Heart right ventricle (tissue), 16 donors: ENCODE measurements at regions not wholly inside any gene's neighbourhood (a gene's known extent, or its start where the extent isn't known, plus 50 kb on each side); places are given as distances from the start of the nearest gene placed in this dataset.

Source experiments
- ATAC-seq, 8 donors: fragments of 200-7000 bp; cut with Tn5 transposase; one replicate each; pipeline ENCODE4 v1.9.1; 2020; ENCODE audit warnings: mild to moderate bottlenecking in 8 of 8, moderate library complexity in 8 of 8, moderate number of reproducible peaks in 1 of 8
- DNase-seq, 2 donors: peaks; one replicate each; pipeline ENCODE4 v3.0.0-alpha.2; 2020
- H3K27ac ChIP-seq, 10 donors: fragments of 200-600 bp; sonication (generic) in 2 of 10; one replicate each; pipeline versions ENCODE4 v1.5.0 to v1.8.0; 2020 to 2022; ENCODE audit warnings: mild to moderate bottlenecking in 3 of 10
- H3K27me3 ChIP-seq, 7 donors: fragments of 200-600 bp; one replicate each; pipeline ENCODE4 v1.8.0; 2021 to 2022; ENCODE audit warnings: mild to moderate bottlenecking in 2 of 7
- H3K36me3 ChIP-seq, 9 donors: fragments of 200-600 bp; sonication (generic) in 1 of 9; one replicate each; pipeline versions ENCODE4 v1.5.0 to v1.8.0; 2020 to 2022; ENCODE audit warnings: mild to moderate bottlenecking in 2 of 9
- H3K4me1 ChIP-seq, 9 donors: fragments of 200-600 bp; sonication (generic) in 1 of 9; one replicate each; pipeline versions ENCODE4 v1.5.0 to v1.8.0; 2020 to 2022; ENCODE audit warnings: mild to moderate bottlenecking in 4 of 9
- H3K4me3 ChIP-seq, 10 donors: fragments of 200-600 bp; sonication (generic) in 2 of 10; one replicate each; pipeline versions ENCODE4 v1.5.0 to v1.8.0; 2020 to 2022; ENCODE audit warnings: mild to moderate bottlenecking in 7 of 10, moderate library complexity in 2 of 10
- H3K9me3 ChIP-seq, 11 donors: fragments of 200-600 bp in 10 of 11; sonication (generic) in 2 of 11; one replicate each; pipeline versions ENCODE4 v1.5.0 to v1.8.0; 2013 to 2022; ENCODE audit warnings: mild to moderate bottlenecking in 2 of 11, control low read depth in 1 of 11, moderate library complexity in 1 of 11
- CTCF ChIP-seq, 9 donors: fragments of 200-600 bp; sonication (generic) in 2 of 9; IDR thresholded peaks; one replicate each; pipeline versions ENCODE4 v1.5.0 to v1.8.0; 2021 to 2022; ENCODE audit warnings: antibody characterized with exemption in 9 of 9, mild to moderate bottlenecking in 5 of 9, moderate library complexity in 1 of 9
- WGBS, 2 donors: extraction: QIAGEN DNeasy Blood & Tissue Kit; methylation state at CpG; one replicate each; pipeline ENCODE4 v1.1.7; 2013; ENCODE audit warnings: inconsistent platforms in 1 of 2; 5-methylcytosine and 5-hydroxymethylcytosine counted together
- intact Hi-C, 10 donors: fragments of 100-400 bp; cut with DNase I; formaldehyde crosslinking; loops; one replicate each; pipeline versions ENCODE4 v1.11.1 to v1.14.2; 2022
- donor health status: Arrhythmogenic right ventricular cardiomyopathy.
- donor health status: ischemic (EF 13 %, LVEDD 7.1; RV severe dilation, severe dysfunction).
- donor health status: healthy with polysubstance abuse.
- donor health status: DM: no; HTN: yes; CAD: no.
- donor health status: DM: no; HTN: no; CAD: no.
- donor health status: ischemic (EF 25% LVEDD 6.9; RV normal size, moderate dysfunction).
- donor health status: ischemic (EF 25% LVEDD 5.7; RV mildly dilated, moderate dysfunction).
- donor health status: healthy.
- donor health status: DM: yes; HTN: yes; CAD: no.
- donor health status: Ischemic cardiomyopathy.
- donor health status: ischemic (EF 35%, LVEDD 5.7; RV mildly dilated, moderate dysfunction).
- donor health status: nonischemic (EF 11% LVEDD 7.7; RV severe dilation, severe dysfunction).
- donor health status: DM: yes; HTN: yes; CAD: no.
- donor health status: PGD.
- donor health status: ischemic (EF 29% LVEDD 5.4; RV normal size, mild dysfunction).
- donor health status: nonischemic (EF 23%, LVEDD 6.1; RV moderate dilation, normal function).

GRCh38 chr6:139820210-139820609 lies 445.8 kb upstream of the CITED2 start:
- DNase-seq (no peak), ATAC-seq (no peak)
- intact Hi-C loops = no loop called here
- H3K4me3 ChIP-seq = no peak overlapping the region
- H3K9me3 ChIP-seq = no peaks in the 10 kb centered on the region
- no peaks in the 10 kb centered on the region for H3K4me1 ChIP-seq
- 81 to 83% methylated on average over 1 of the region's 1 CpG for WGBS, 2 donors
- no peaks in the 10 kb centered on the region for H3K36me3 ChIP-seq
- TF ChIP-seq CTCF (IDR thresholded peaks at IDR 0.05) = no peak
- no peaks in the 10 kb centered on the region for H3K27me3 ChIP-seq
- H3K27ac ChIP-seq = no peak overlapping the region

GRCh38 chr6:139819776-139820175 lies 445.3 kb upstream of the CITED2 start:
- intact Hi-C loops = no loop called here
- DNase-seq (no peak), ATAC-seq (no peak)
- WGBS, 2 donors = 80 to 81% methylated on average over 4 of the region's 4 CpGs
- Histone ChIP-seq H3K27me3 (no peaks in the 10 kb centered on the region), H3K9me3 (no peaks in the 10 kb centered on the region), H3K36me3 (no peaks in the 10 kb centered on the region), H3K4me3 (no peak overlapping the region), H3K27ac (no peak overlapping the region), H3K4me1 (no peaks in the 10 kb centered on the region)
- no peak for TF ChIP-seq CTCF (IDR thresholded peaks at IDR 0.05)

GRCh38 chr6:139812939-139813338 lies 438.5 kb upstream of the CITED2 start:
- no peaks in the 10 kb centered on the region for H3K4me1 ChIP-seq
- H3K9me3 ChIP-seq = no peaks in the 10 kb centered on the region
- DNase-seq (no peak), ATAC-seq (no peak)
- H3K4me3 ChIP-seq = no peak overlapping the region
- WGBS, 2 donors = 93 to 94% methylated on average over 3 of the region's 3 CpGs
- TF ChIP-seq CTCF (IDR thresholded peaks at IDR 0.05) = no peak
- H3K27ac ChIP-seq = no peak overlapping the region
- intact Hi-C loops = no loop called here
- no peaks in the 10 kb centered on the region for H3K36me3 ChIP-seq
- no peaks in the 10 kb centered on the region for H3K27me3 ChIP-seq

- ATAC-seq (no peak), DNase-seq (no peak)
- WGBS, 2 donors = 92 to 95% methylated on average over 2 of the region's 2 CpGs
- no peak for TF ChIP-seq CTCF (IDR thresholded peaks at IDR 0.05)
- no peak overlapping the region for H3K27ac ChIP-seq
- intact Hi-C loops = no loop called here
- no peak overlapping the region for H3K4me3 ChIP-seq
- H3K27me3 ChIP-seq = no peaks in the 10 kb centered on the region
- H3K36me3 ChIP-seq = no peaks in the 10 kb centered on the region
- H3K9me3 ChIP-seq = peaks cover 0 to 6% (median 0%) of the 10 kb centered on the region in 11 donors
- no peaks in the 10 kb centered on the region for H3K4me1 ChIP-seq
Observed at GRCh38 chr6:139801571-139802321, 427.3 kb upstream of the CITED2 start.
